ENCODE measurements at regions not wholly inside any gene's neighbourhood (a gene's known extent, or its start where the extent isn't known, plus 50 kb on each side); places are given as distances from the start of the nearest gene placed in this dataset.

- TF ChIP-seq RAD21 (conservative IDR thresholded peaks at IDR 0.05 in 1 of 2, IDR thresholded peaks at IDR 0.05 in 1 of 2) (no peak), CHD2 (IDR thresholded peaks at IDR 0.05; ENCODE audit: low read length, partially characterized antibody) (no peak), CTCF (IDR thresholded peaks at IDR 0.05) (no peak), POLR2A (IDR thresholded peaks at IDR 0.05; ENCODE audit: low read length) (no peak), BCL3 (IDR thresholded peaks at IDR 0.05) (no peak), SREBF2 (IDR thresholded peaks at IDR 0.05) (no peak), FOSL2 (IDR thresholded peaks at IDR 0.05) (no peak), FOSL2 (CRISPR knock-in tag; IDR thresholded peaks at IDR 0.05) (no peak), POLR2AphosphoS2 (conservative IDR thresholded peaks at IDR 0.05; ENCODE audit: low read length) (no peak), EP300 (IDR thresholded peaks at IDR 0.05) (no peak), ELK1 (IDR thresholded peaks at IDR 0.05; ENCODE audit: low read depth, low read length) (no peak), MAX (IDR thresholded peaks at IDR 0.05) (no peak)
These were observed 409.1 kb downstream of the FOXG1 start for GRCh38 chr14:29175706-29176105.

Data from A549 (cell line).